Neural cell (in vitro differentiated cells): ENCODE measurements at regions not wholly inside any gene's neighbourhood (a gene's known extent, or its start where the extent isn't known, plus 50 kb on each side); places are given as distances from the start of the nearest gene placed in this dataset.

Experiments
- CTCF ChIP-seq: fragments of 450-650 bp; IDR thresholded peaks from 2 replicates; pipeline ENCODE4 v1.5.1; 2014; ENCODE audit warnings: antibody characterized with exemption, mild to moderate bottlenecking, moderate library complexity; ENCODE audit not compliant: poor library complexity, severe bottlenecking
- EP300 ChIP-seq: fragments of 450-650 bp; conservative IDR thresholded peaks from 2 replicates; pipeline ENCODE4 v1.6.1; 2014; ENCODE audit warnings: antibody characterized with exemption, mild to moderate bottlenecking, moderate library complexity; ENCODE audit not compliant: poor library complexity, severe bottlenecking
- RAD21 ChIP-seq: fragments of 450-650 bp; conservative IDR thresholded peaks from 2 replicates; pipeline ENCODE4 v1.6.1; 2014; ENCODE audit warnings: antibody characterized with exemption, mild to moderate bottlenecking, moderate library complexity
- REST ChIP-seq: IDR thresholded peaks from 2 replicates; pipeline ENCODE4 v1.6.1; 2012; ENCODE audit warnings: borderline replicate concordance
- SMC3 ChIP-seq: fragments of 450-650 bp; conservative IDR thresholded peaks from 2 replicates; pipeline ENCODE4 v1.6.1; 2014; ENCODE audit warnings: antibody characterized with exemption, mild to moderate bottlenecking, moderate library complexity; ENCODE audit not compliant: poor library complexity

DNA sequence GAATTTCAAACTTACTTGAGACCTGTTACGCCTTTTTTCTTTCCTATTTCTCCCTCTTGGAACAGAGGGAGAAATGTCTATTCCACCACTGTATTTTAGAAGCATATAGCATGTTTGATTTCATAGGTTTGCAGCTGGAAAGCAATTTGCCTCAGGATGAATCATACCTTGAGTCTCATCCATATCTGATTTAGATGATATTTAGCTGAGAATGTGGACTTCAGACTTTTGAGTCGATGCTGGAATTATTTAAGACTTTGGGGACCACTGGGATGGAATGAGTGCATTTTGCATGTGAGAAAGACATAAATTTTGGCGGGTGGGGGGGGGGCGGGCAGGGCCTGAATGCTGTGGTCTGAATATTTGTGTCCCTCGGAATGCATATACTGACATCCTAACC is 67.3 kb upstream of the FOXN2 start:
- TF ChIP-seq RAD21 (no peak), CTCF (no peak), REST (no peak), SMC3 (no peak), EP300 (no peak)
